ENCODE measurements at regions not wholly inside any gene's neighbourhood (a gene's known extent, or its start where the extent isn't known, plus 50 kb on each side); places are given as distances from the start of the nearest gene placed in this dataset.

DNA sequence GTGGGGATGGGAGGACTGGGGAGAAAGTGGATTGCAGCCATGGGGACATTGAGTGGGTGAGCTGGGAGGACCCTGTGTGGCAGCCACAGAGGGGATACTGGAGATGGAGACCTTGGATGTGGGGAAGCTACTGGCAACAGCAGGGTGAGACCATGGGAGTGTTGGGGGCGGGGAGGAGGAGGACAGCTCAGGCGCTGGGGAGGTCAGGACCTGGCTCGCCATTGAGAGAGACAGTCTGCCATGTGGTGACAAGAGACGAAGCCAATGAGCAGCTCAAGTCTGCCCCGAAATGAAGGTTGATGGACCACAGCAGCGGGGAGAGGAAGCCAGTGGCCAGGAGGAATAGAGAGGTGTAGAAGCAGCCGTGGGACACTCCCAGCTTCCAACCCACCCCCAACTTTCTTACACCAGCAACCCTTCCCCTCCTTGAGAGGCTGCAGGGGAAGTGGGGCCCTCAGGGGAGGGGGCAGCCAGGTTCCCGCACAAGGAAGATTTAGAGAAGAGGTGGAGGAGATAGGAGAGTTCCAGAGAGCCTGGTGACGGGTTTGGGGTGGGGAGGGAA lies 118.1 kb downstream of the ASB7 start:
- Histone ChIP-seq H2AFZ (ENCODE audit: low read depth, low read length, poor library complexity, severe bottlenecking) (no peak overlapping the region), H3K9ac (ENCODE audit: low read length) (peak overlapping the region; percentile 67), H3K27ac (ENCODE audit: low read depth, low read length) (peak overlapping the region; percentile 94), H3K4me2 (ENCODE audit: low read length) (peak overlapping the region; percentile 65), H4K20me1 (ENCODE audit: insufficient read depth) (no peaks in the 10 kb centered on the region), H3K36me3 (ENCODE audit: control insufficient read depth in 1 of 2, insufficient read depth in 2 of 2, low read length in 2 of 2) (no peaks in the 10 kb centered on the region), H3K9me2 (ENCODE audit: insufficient read depth) (no peaks in the 10 kb centered on the region), H3K9me3 (ENCODE audit: control insufficient read depth in 1 of 2, insufficient read depth in 1 of 2, low read depth in 1 of 2, low read length in 2 of 2) (no peaks in the 10 kb centered on the region), H3K27me3 (ENCODE audit: insufficient read depth, low read length) (no peaks in the 10 kb centered on the region), H3K4me3 (replicated peaks in 1 of 2; ENCODE audit: low read depth in 1 of 2, low read length in 2 of 2) (no peak overlapping the region), H3K79me2 (ENCODE audit: insufficient read depth, low read length) (no peaks in the 10 kb centered on the region), H3K4me1 (ENCODE audit: control insufficient read depth in 1 of 2, insufficient read depth in 2 of 2, low read length in 2 of 2) (peaks cover 55 to 88% of the 10 kb centered on the region in 2 experiments)
- ATAC-seq (no peak), DNase-seq (ENCODE audit: low read depth, low spot score) (no peak)
- BruUV-seq (replicated peaks) = no TSS peak
- POLR2A ChIA-PET = interaction anchor here (3.0 kb wide), 1 partner anchor 8 kb away, joined by 29 read pairs; no protein-coding TSS in a partner anchor
- RAD21 ChIA-PET (ENCODE audit: low non-redundant PET in 1 of 2, low total read pairs in 2 of 2, uncharacterized antibody in 2 of 2, unreplicated experiment in 2 of 2) = no interaction called here
- CTCF ChIA-PET = interaction anchor here (1.4 to 1.8 kb wide), 2 partner anchors 16 to 153 kb away, joined by 3 to 8 read pairs; no protein-coding TSS in a partner anchor
- intact Hi-C loops (cut with micrococcal nuclease) = loop anchor here (5.0 kb wide), 1 partner anchor 152 kb away; no protein-coding TSS in a partner anchor
- TF ChIP-seq YY1 (IDR thresholded peaks at IDR 0.05; ENCODE audit: extremely low read depth, insufficient replicate concordance, low read depth, low read length) (no peak), ZFX (IDR thresholded peaks at IDR 0.05) (no peak), EZH2phosphoT487 (IDR thresholded peaks at IDR 0.05; ENCODE audit: borderline replicate concordance) (no peak), POLR2AphosphoS5 (IDR thresholded peaks at IDR 0.05; ENCODE audit: low read depth, low read length) (no peak), SIN3A (IDR thresholded peaks at IDR 0.05; ENCODE audit: low read depth) (no peak), ZNF274 (IDR thresholded peaks at IDR 0.05; ENCODE audit: low read depth, low read length) (no peak), FOSL1 (IDR thresholded peaks at IDR 0.05; ENCODE audit: low read depth) (no peak), CEBPB (IDR thresholded peaks at IDR 0.05; ENCODE audit: low read depth) (no peak), RAD21 (IDR thresholded peaks at IDR 0.05; ENCODE audit: low read depth) (no peak)
- TF ChIP-seq, protein P1, sequence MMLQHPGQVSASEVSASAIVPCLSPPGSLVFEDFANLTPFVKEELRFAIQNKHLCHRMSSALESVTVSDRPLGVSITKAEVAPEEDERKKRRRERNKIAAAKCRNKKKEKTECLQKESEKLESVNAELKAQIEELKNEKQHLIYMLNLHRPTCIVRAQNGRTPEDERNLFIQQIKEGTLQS (IDR thresholded peaks at IDR 0.05) = no peak
- TF ChIP-seq, protein P2, sequence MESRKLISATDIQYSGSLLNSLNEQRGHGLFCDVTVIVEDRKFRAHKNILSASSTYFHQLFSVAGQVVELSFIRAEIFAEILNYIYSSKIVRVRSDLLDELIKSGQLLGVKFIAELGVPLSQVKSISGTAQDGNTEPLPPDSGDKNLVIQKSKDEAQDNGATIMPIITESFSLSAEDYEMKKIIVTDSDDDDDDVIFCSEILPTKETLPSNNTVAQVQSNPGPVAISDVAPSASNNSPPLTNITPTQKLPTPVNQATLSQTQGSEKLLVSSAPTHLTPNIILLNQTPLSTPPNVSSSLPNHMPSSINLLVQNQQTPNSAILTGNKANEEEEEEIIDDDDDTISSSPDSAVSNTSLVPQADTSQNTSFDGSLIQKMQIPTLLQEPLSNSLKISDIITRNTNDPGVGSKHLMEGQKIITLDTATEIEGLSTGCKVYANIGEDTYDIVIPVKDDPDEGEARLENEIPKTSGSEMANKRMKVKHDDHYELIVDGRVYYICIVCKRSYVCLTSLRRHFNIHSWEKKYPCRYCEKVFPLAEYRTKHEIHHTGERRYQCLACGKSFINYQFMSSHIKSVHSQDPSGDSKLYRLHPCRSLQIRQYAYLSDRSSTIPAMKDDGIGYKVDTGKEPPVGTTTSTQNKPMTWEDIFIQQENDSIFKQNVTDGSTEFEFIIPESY (IDR thresholded peaks at IDR 0.05; ENCODE audit: extremely low read depth, insufficient replicate concordance, low read length) = no peak
